Tibial nerve (tissue), 4 donors: ENCODE measurements at regions not wholly inside any gene's neighbourhood (a gene's known extent, or its start where the extent isn't known, plus 50 kb on each side); places are given as distances from the start of the nearest gene placed in this dataset.

ENCODE experiments used
- CTCF ChIP-seq, 5 experiments: fragments of 200-600 bp in 3 of 5; fragments of 450-650 bp in 2 of 5; sonication (generic) in 3 of 5; IDR thresholded peaks; one replicate each; pipeline ENCODE4 v1.5.1; 2016 to 2019; ENCODE audit warnings: antibody characterized with exemption in 5 of 5, mild to moderate bottlenecking in 3 of 5, moderate library complexity in 2 of 5
- EP300 ChIP-seq, 2 donors: sonication (generic); formaldehyde crosslinking; IDR thresholded peaks; one replicate each; pipeline ENCODE4 v1.6.1; 2017; ENCODE audit warnings: antibody characterized with exemption in 2 of 2, mild to moderate bottlenecking in 1 of 2

- TF ChIP-seq CTCF (IDR thresholded peaks at IDR 0.05) (no peak), EP300 (IDR thresholded peaks at IDR 0.05) (no peak)
These were observed 611.1 kb downstream of the HTR1A start for GRCh38 chr5:63351164-63351563.
